ENCODE measurements at regions not wholly inside any gene's neighbourhood (a gene's known extent, or its start where the extent isn't known, plus 50 kb on each side); places are given as distances from the start of the nearest gene placed in this dataset.

GRCh38 chr18:66735933-66736332 lies 132.0 kb upstream of the CDH19 start:
- no peak for DNase-seq (ENCODE audit: low spot score)

- DNase-seq (ENCODE audit: low spot score): no peak
These were observed 130.6 kb upstream of the CDH19 start for GRCh38 chr18:66734451-66734850.

GRCh38 chr18:66731890-66732289 lies 128.0 kb upstream of the CDH19 start:
- no peak for DNase-seq (ENCODE audit: low spot score)

- no peak for DNase-seq (ENCODE audit: low spot score)
These were observed 125.8 kb upstream of the CDH19 start for GRCh38 chr18:66729442-66730239.

- no peak for DNase-seq (ENCODE audit: low spot score)
These were observed 125.1 kb upstream of the CDH19 start for GRCh38 chr18:66728951-66729350.

GRCh38 chr18:66727991-66728390 lies 124.1 kb upstream of the CDH19 start:
- no peak for DNase-seq (ENCODE audit: low spot score)

- no peak for DNase-seq (ENCODE audit: low spot score)
These were observed 120.9 kb upstream of the CDH19 start for GRCh38 chr18:66724664-66725356.

GRCh38 chr18:66722671-66723070 lies 118.8 kb upstream of the CDH19 start:
- DNase-seq (ENCODE audit: low spot score): no peak

- DNase-seq (ENCODE audit: low spot score): no peak
These were observed 104.8 kb upstream of the CDH19 start for GRCh38 chr18:66708646-66709045.

GRCh38 chr18:66707473-66707872 lies 103.6 kb upstream of the CDH19 start:
- no peak for DNase-seq (ENCODE audit: low spot score)

- DNase-seq (ENCODE audit: low spot score): no peak
These were observed 91.4 kb upstream of the CDH19 start for GRCh38 chr18:66695281-66695680.

- DNase-seq (ENCODE audit: low spot score): no peak
These were observed 91.0 kb upstream of the CDH19 start for GRCh38 chr18:66694852-66695251.

- no peak for DNase-seq (ENCODE audit: low spot score)
These were observed 83.7 kb upstream of the CDH19 start for GRCh38 chr18:66687635-66688034.

GRCh38 chr18:66682855-66683322 lies 79.0 kb upstream of the CDH19 start:
- no peak for DNase-seq (ENCODE audit: low spot score)

GRCh38 chr18:66676699-66677098 lies 72.8 kb upstream of the CDH19 start:
- DNase-seq (ENCODE audit: low spot score): no peak

GRCh38 chr18:66674286-66674685 lies 70.4 kb upstream of the CDH19 start:
- no peak for DNase-seq (ENCODE audit: low spot score)

GRCh38 chr18:66668706-66669105 lies 64.8 kb upstream of the CDH19 start:
- no peak for DNase-seq (ENCODE audit: low spot score)

GRCh38 chr18:66662632-66663031 lies 58.7 kb upstream of the CDH19 start:
- no peak for DNase-seq (ENCODE audit: low spot score)

GRCh38 chr18:66655407-66655806 lies 51.5 kb upstream of the CDH19 start:
- DNase-seq (ENCODE audit: low spot score): no peak

All from AG08395 (cell line).